ENCODE measurements at regions not wholly inside any gene's neighbourhood (a gene's known extent, or its start where the extent isn't known, plus 50 kb on each side); places are given as distances from the start of the nearest gene placed in this dataset.
A peak's percentile ranks its signal among the peaks of the same experiment; 100 is the strongest.

- Histone ChIP-seq H4K20me1 (ENCODE audit: insufficient read depth, low read length) (no peaks in the 10 kb centered on the region), H2AFZ (ENCODE audit: low read depth, low read length) (no peak overlapping the region)
These were observed 363.4 kb downstream of the TMA16 start for GRCh38 chr4:163857903-163858302.

GRCh38 chr4:163858515-163858914, 364.0 kb downstream of the TMA16 start:
- Histone ChIP-seq H3K9me3 (ENCODE audit: insufficient read depth, low read length) (no peaks in the 10 kb centered on the region), H3K4me3 (ENCODE audit: low read length) (no peak overlapping the region), H4K20me1 (ENCODE audit: insufficient read depth, low read length) (no peaks in the 10 kb centered on the region), H3K27ac (ENCODE audit: low read length) (no peak overlapping the region), H3K36me3 (replicated peaks; ENCODE audit: low read depth, low read length) (no peaks in the 10 kb centered on the region), H3K9ac (ENCODE audit: low read length) (no peak overlapping the region), H3K79me2 (ENCODE audit: low read length) (no peaks in the 10 kb centered on the region), H3K27me3 (ENCODE audit: low read depth, low read length) (no peaks in the 10 kb centered on the region), H3K4me2 (ENCODE audit: low read length) (peak overlapping the region; percentile 31), H2AFZ (ENCODE audit: low read depth, low read length) (no peak overlapping the region), H3K4me1 (ENCODE audit: low read length) (peaks cover 13% of the 10 kb centered on the region)
- TF ChIP-seq CTCF (IDR thresholded peaks at IDR 0.05; ENCODE audit: low read depth, low read length), result no peak
- no peak for TF ChIP-seq EZH2phosphoT487 (IDR thresholded peaks at IDR 0.05; ENCODE audit: low read depth)

More at GRCh38 chr4:163857903-163858302, 363.4 kb downstream of the TMA16 start:
- no peak overlapping the region for H3K4me3 ChIP-seq (ENCODE audit: low read length)
- H3K79me2 ChIP-seq (ENCODE audit: low read length), result no peaks in the 10 kb centered on the region
- H3K4me1 ChIP-seq (ENCODE audit: low read length), result peaks cover 13% of the 10 kb centered on the region
- 0 out of 2 replicates have a peak overlapping the region, but pooled peaks have one; percentile 31 for H3K4me2 ChIP-seq (ENCODE audit: low read length)
- no peak overlapping the region for H3K9ac ChIP-seq (ENCODE audit: low read length)
- H3K27me3 ChIP-seq (ENCODE audit: low read depth, low read length), result no peaks in the 10 kb centered on the region
- no peaks in the 10 kb centered on the region for H3K9me3 ChIP-seq (ENCODE audit: insufficient read depth, low read length)
- TF ChIP-seq EZH2phosphoT487 (IDR thresholded peaks at IDR 0.05; ENCODE audit: low read depth), result no peak
- no peaks in the 10 kb centered on the region for H3K36me3 ChIP-seq (replicated peaks; ENCODE audit: low read depth, low read length)
- H3K27ac ChIP-seq (ENCODE audit: low read length), result no peak overlapping the region

GRCh38 chr4:163863082-163863481, 368.6 kb downstream of the TMA16 start:
- Histone ChIP-seq H3K79me2 (ENCODE audit: low read length) (no peaks in the 10 kb centered on the region), H3K4me3 (ENCODE audit: low read length) (no peak overlapping the region), H3K9me3 (ENCODE audit: insufficient read depth, low read length) (no peaks in the 10 kb centered on the region)

GRCh38 chr4:163865010-163865409, 370.5 kb downstream of the TMA16 start:
- Histone ChIP-seq H3K9ac (ENCODE audit: low read length) (no peak overlapping the region), H3K4me1 (ENCODE audit: low read length) (peaks cover 8% of the 10 kb centered on the region), H3K36me3 (replicated peaks; ENCODE audit: low read depth, low read length) (no peaks in the 10 kb centered on the region), H3K4me3 (ENCODE audit: low read length) (no peak overlapping the region), H3K27me3 (ENCODE audit: low read depth, low read length) (no peaks in the 10 kb centered on the region), H2AFZ (ENCODE audit: low read depth, low read length) (no peak overlapping the region), H3K79me2 (ENCODE audit: low read length) (no peaks in the 10 kb centered on the region), H4K20me1 (ENCODE audit: insufficient read depth, low read length) (no peaks in the 10 kb centered on the region), H3K4me2 (ENCODE audit: low read length) (no peak overlapping the region), H3K27ac (ENCODE audit: low read length) (no peak overlapping the region), H3K9me3 (ENCODE audit: insufficient read depth, low read length) (no peaks in the 10 kb centered on the region)
- TF ChIP-seq CTCF (IDR thresholded peaks at IDR 0.05; ENCODE audit: low read depth, low read length) (no peak), EZH2phosphoT487 (IDR thresholded peaks at IDR 0.05; ENCODE audit: low read depth) (no peak)

More at GRCh38 chr4:163863082-163863481, 368.6 kb downstream of the TMA16 start:
- Histone ChIP-seq H4K20me1 (ENCODE audit: insufficient read depth, low read length) (no peaks in the 10 kb centered on the region), H2AFZ (ENCODE audit: low read depth, low read length) (no peak overlapping the region), H3K4me1 (ENCODE audit: low read length) (peaks cover 16% of the 10 kb centered on the region), H3K36me3 (replicated peaks; ENCODE audit: low read depth, low read length) (no peaks in the 10 kb centered on the region), H3K27me3 (ENCODE audit: low read depth, low read length) (no peaks in the 10 kb centered on the region), H3K27ac (ENCODE audit: low read length) (no peak overlapping the region), H3K9ac (ENCODE audit: low read length) (no peak overlapping the region), H3K4me2 (ENCODE audit: low read length) (no peak overlapping the region)
- TF ChIP-seq EZH2phosphoT487 (IDR thresholded peaks at IDR 0.05; ENCODE audit: low read depth) (no peak), CTCF (IDR thresholded peaks at IDR 0.05; ENCODE audit: low read depth, low read length) (no peak)

Measured in OCI-LY3 (cell line).